DOHH2 (cell line): ENCODE measurements at regions not wholly inside any gene's neighbourhood (a gene's known extent, or its start where the extent isn't known, plus 50 kb on each side); places are given as distances from the start of the nearest gene placed in this dataset.
"Not testable (repeated sequence)": the region's sequence is repeated elsewhere in the genome, so short reads cannot be mapped to it uniquely, and the experiment has no call there.

ENCODE experiments used
- H3F3A ChIP-seq: fragments of 200-600 bp; sonication (generic), shearing (Covaris generic); 2 replicates; pipeline ENCODE4 v1.6.0; 2016; ENCODE audit warnings: antibody characterized with exemption, mild to moderate bottlenecking; ENCODE audit not compliant: control insufficient read depth, insufficient read depth
- H3K27ac ChIP-seq: fragments of 200-600 bp; sonication (generic); 2 replicates; pipeline ENCODE4 v1.5.1; 2014; ENCODE audit warnings: low read depth, mild to moderate bottlenecking, low read length, moderate library complexity
- H3K27me3 ChIP-seq: fragments of 200-600 bp; sonication (generic); 2 replicates; pipeline ENCODE4 v1.6.1; 2014; ENCODE audit warnings: mild to moderate bottlenecking, low read length, mixed read lengths; ENCODE audit not compliant: control insufficient read depth
- H3K36me3 ChIP-seq: fragments of 200-600 bp; sonication (generic); 2 replicates; pipeline ENCODE4 v1.6.1; 2014; ENCODE audit warnings: mild to moderate bottlenecking, low read length, moderate library complexity, mixed read lengths; ENCODE audit not compliant: control insufficient read depth
- H3K4me1 ChIP-seq: fragments of 200-600 bp; sonication (generic); 2 replicates; pipeline ENCODE4 v1.6.1; 2014; ENCODE audit warnings: mild to moderate bottlenecking, low read length, mixed read lengths; ENCODE audit not compliant: control insufficient read depth
- H3K4me2 ChIP-seq: fragments of 200-600 bp; sonication (generic); 2 replicates; pipeline ENCODE4 v1.6.0; 2014; ENCODE audit warnings: mild to moderate bottlenecking, low read length, moderate library complexity
- H3K4me3 ChIP-seq: fragments of 200-600 bp; sonication (generic); 2 replicates; pipeline ENCODE4 v1.5.1; 2014; ENCODE audit warnings: mild to moderate bottlenecking, low read length, mixed read lengths
- H3K79me2 ChIP-seq: fragments of 200-600 bp; sonication (generic); 2 replicates; pipeline ENCODE4 v1.6.1; 2014; ENCODE audit warnings: mild to moderate bottlenecking, low read length, mixed read lengths; ENCODE audit not compliant: control insufficient read depth
- H3K9me2 ChIP-seq: fragments of 200-600 bp; sonication (generic); replicated peaks from 2 replicates; pipeline ENCODE4 v1.6.1; 2014; ENCODE audit warnings: mild to moderate bottlenecking, low read length, mixed read lengths; ENCODE audit not compliant: control insufficient read depth
- H3K9me3 ChIP-seq: fragments of 200-600 bp; sonication (generic); 2 replicates; pipeline ENCODE4 v1.6.1; 2014; ENCODE audit warnings: antibody characterized with exemption, low read length, mixed read lengths; ENCODE audit not compliant: control insufficient read depth, insufficient read depth
- H4K20me1 ChIP-seq: fragments of 200-600 bp; sonication (generic); 2 replicates; pipeline ENCODE4 v1.6.0; 2014; ENCODE audit warnings: low read depth, mild to moderate bottlenecking, antibody characterized with exemption, low read length, moderate library complexity; ENCODE audit not compliant: control insufficient read depth, insufficient read depth
- CTCF ChIP-seq: fragments of 200-600 bp; sonication (generic); IDR thresholded peaks from one replicate; pipeline ENCODE4 v1.5.1; 2014; ENCODE audit warnings: antibody characterized with exemption, mild to moderate bottlenecking, low read depth, low read length; ENCODE audit not compliant: poor library complexity, severe bottlenecking
- EZH2phosphoT487 ChIP-seq: fragments of 200-600 bp; sonication (generic); IDR thresholded peaks from 2 replicates; pipeline ENCODE4 v1.6.1; 2017; ENCODE audit warnings: borderline replicate concordance, mild to moderate bottlenecking, antibody characterized with exemption, low read length, moderate library complexity, mixed read lengths

GRCh38 chr13:33678906-33679657, 138.9 kb upstream of the RFC3 start:
- Histone ChIP-seq H3F3A (no peaks in the 10 kb centered on the region), H3K4me3 (no peak overlapping the region), H3K27me3 (no peaks in the 10 kb centered on the region), H3K9me2 (no peaks in the 10 kb centered on the region), H3K79me2 (no peaks in the 10 kb centered on the region), H3K4me1 (peaks cover 5% of the 10 kb centered on the region), H3K4me2 (no peak overlapping the region), H3K36me3 (no peaks in the 10 kb centered on the region), H3K27ac (no peak overlapping the region), H4K20me1 (no peaks in the 10 kb centered on the region), H3K9me3 (no peaks in the 10 kb centered on the region)
- TF ChIP-seq CTCF (no peak), EZH2phosphoT487 (no peak)

- no peak overlapping the region for H3K4me2 ChIP-seq
- H3K9me2 ChIP-seq = no peaks in the 10 kb centered on the region
These were observed 138.3 kb upstream of the RFC3 start for GRCh38 chr13:33679658-33680012.

GRCh38 chr13:33682020-33682564, 135.9 kb upstream of the RFC3 start:
- H3K79me2 ChIP-seq = no peaks in the 10 kb centered on the region
- no peak overlapping the region for H3K4me2 ChIP-seq
- H3F3A ChIP-seq = no peaks in the 10 kb centered on the region
- H4K20me1 ChIP-seq = no peaks in the 10 kb centered on the region
- no peaks in the 10 kb centered on the region for H3K36me3 ChIP-seq
- peaks cover 5% of the 10 kb centered on the region for H3K4me1 ChIP-seq
- H3K27ac ChIP-seq = no peak overlapping the region
- H3K4me3 ChIP-seq = no peak overlapping the region
- no peaks in the 10 kb centered on the region for H3K27me3 ChIP-seq
- TF ChIP-seq EZH2phosphoT487 (no peak), CTCF (no peak)
- H3K9me3 ChIP-seq = no peaks in the 10 kb centered on the region
- no peaks in the 10 kb centered on the region for H3K9me2 ChIP-seq

More at GRCh38 chr13:33679658-33680012, 138.3 kb upstream of the RFC3 start:
- Histone ChIP-seq H3K79me2 (no peaks in the 10 kb centered on the region), H4K20me1 (no peaks in the 10 kb centered on the region), H3F3A (no peaks in the 10 kb centered on the region), H3K4me3 (no peak overlapping the region), H3K27ac (no peak overlapping the region), H3K4me1 (peaks cover 5% of the 10 kb centered on the region), H3K9me3 (no peaks in the 10 kb centered on the region), H3K36me3 (no peaks in the 10 kb centered on the region), H3K27me3 (no peaks in the 10 kb centered on the region)
- TF ChIP-seq CTCF = no peak
- no peak for TF ChIP-seq EZH2phosphoT487

- not testable (repeated sequence) for H3K9me2 ChIP-seq, H3K79me2 ChIP-seq, H3F3A ChIP-seq, H4K20me1 ChIP-seq, H3K4me3 ChIP-seq, H3K4me2 ChIP-seq, H3K27ac ChIP-seq, H3K9me3 ChIP-seq, H3K36me3 ChIP-seq, H3K4me1 ChIP-seq, H3K27me3 ChIP-seq
These were observed 135.3 kb upstream of the RFC3 start for GRCh38 chr13:33682646-33683045.
